ENCODE measurements at regions not wholly inside any gene's neighbourhood (a gene's known extent, or its start where the extent isn't known, plus 50 kb on each side); places are given as distances from the start of the nearest gene placed in this dataset.
"Not testable (repeated sequence)": the region's sequence is repeated elsewhere in the genome, so short reads cannot be mapped to it uniquely, and the experiment has no call there.

- no peak for DNase-seq
Observed at GRCh38 chr4:114252499-114252898, 273.1 kb upstream of the ARSJ start.

GRCh38 chr4:114257501-114257900 lies 278.1 kb upstream of the ARSJ start:
- no peak for DNase-seq

GRCh38 chr4:114262421-114262820 lies 283.0 kb upstream of the ARSJ start:
- not testable (repeated sequence) for DNase-seq

- DNase-seq: no peak
Observed at GRCh38 chr4:114263233-114263632, 283.8 kb upstream of the ARSJ start.

GRCh38 chr4:114264452-114264851 lies 285.0 kb upstream of the ARSJ start:
- DNase-seq: no peak

GRCh38 chr4:114264877-114265291 lies 285.4 kb upstream of the ARSJ start:
- no peak for DNase-seq

- DNase-seq: no peak
Observed at GRCh38 chr4:114265342-114265741, 285.9 kb upstream of the ARSJ start.

GRCh38 chr4:114267976-114268375 lies 288.5 kb upstream of the ARSJ start:
- DNase-seq: no peak

GRCh38 chr4:114271031-114271430 lies 291.6 kb upstream of the ARSJ start:
- no peak for DNase-seq

- no peak for DNase-seq
Observed at GRCh38 chr4:114272226-114272625, 292.8 kb upstream of the ARSJ start.

- no peak for DNase-seq
Observed at GRCh38 chr4:114273238-114273637, 293.8 kb upstream of the ARSJ start.

- DNase-seq: no peak
Observed at GRCh38 chr4:114277690-114278089, 298.2 kb upstream of the ARSJ start.

- DNase-seq: no peak
Observed at GRCh38 chr4:114279066-114279465, 299.6 kb upstream of the ARSJ start.

GRCh38 chr4:114279711-114280110 lies 300.3 kb upstream of the ARSJ start:
- no peak for DNase-seq

- DNase-seq: no peak
Observed at GRCh38 chr4:114280645-114281044, 301.2 kb upstream of the ARSJ start.

GRCh38 chr4:114281164-114281960 lies 301.9 kb upstream of the ARSJ start:
- DNase-seq: no peak

- no peak for DNase-seq
Observed at GRCh38 chr4:114282937-114283336, 303.5 kb upstream of the ARSJ start.

- DNase-seq: no peak
Observed at GRCh38 chr4:114284629-114285028, 305.2 kb upstream of the ARSJ start.

GRCh38 chr4:114286262-114286810 lies 306.9 kb upstream of the ARSJ start:
- no peak for DNase-seq

GRCh38 chr4:114287079-114287696 lies 307.7 kb upstream of the ARSJ start:
- no peak for DNase-seq

GRCh38 chr4:114296126-114296525 lies 302.5 kb upstream of the UGT8 start:
- peak in 1 of 4 experiments; percentile 0 for DNase-seq

GRCh38 chr4:114302472-114302871 lies 296.1 kb upstream of the UGT8 start:
- DNase-seq: no peak

GRCh38 chr4:114304046-114304445 lies 294.6 kb upstream of the UGT8 start:
- DNase-seq: no peak

- DNase-seq: no peak
Observed at GRCh38 chr4:114304567-114304966, 294.0 kb upstream of the UGT8 start.
